ENCODE measurements at regions not wholly inside any gene's neighbourhood (a gene's known extent, or its start where the extent isn't known, plus 50 kb on each side); places are given as distances from the start of the nearest gene placed in this dataset.

GRCh38 chr5:147176422-147176821 is 58.4 kb upstream of the STK32A start:
- TF ChIP-seq, protein P1, sequence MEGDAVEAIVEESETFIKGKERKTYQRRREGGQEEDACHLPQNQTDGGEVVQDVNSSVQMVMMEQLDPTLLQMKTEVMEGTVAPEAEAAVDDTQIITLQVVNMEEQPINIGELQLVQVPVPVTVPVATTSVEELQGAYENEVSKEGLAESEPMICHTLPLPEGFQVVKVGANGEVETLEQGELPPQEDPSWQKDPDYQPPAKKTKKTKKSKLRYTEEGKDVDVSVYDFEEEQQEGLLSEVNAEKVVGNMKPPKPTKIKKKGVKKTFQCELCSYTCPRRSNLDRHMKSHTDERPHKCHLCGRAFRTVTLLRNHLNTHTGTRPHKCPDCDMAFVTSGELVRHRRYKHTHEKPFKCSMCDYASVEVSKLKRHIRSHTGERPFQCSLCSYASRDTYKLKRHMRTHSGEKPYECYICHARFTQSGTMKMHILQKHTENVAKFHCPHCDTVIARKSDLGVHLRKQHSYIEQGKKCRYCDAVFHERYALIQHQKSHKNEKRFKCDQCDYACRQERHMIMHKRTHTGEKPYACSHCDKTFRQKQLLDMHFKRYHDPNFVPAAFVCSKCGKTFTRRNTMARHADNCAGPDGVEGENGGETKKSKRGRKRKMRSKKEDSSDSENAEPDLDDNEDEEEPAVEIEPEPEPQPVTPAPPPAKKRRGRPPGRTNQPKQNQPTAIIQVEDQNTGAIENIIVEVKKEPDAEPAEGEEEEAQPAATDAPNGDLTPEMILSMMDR (conservative IDR thresholded peaks at IDR 0.05) = no peak
- TF ChIP-seq ZFX (IDR thresholded peaks at IDR 0.05) = no peak

Measured in C4-2B (cell line).